ENCODE measurements at regions not wholly inside any gene's neighbourhood (a gene's known extent, or its start where the extent isn't known, plus 50 kb on each side); places are given as distances from the start of the nearest gene placed in this dataset.

- Histone ChIP-seq H3K36me3 (ENCODE audit: control insufficient read depth, insufficient read depth, low read length) (no peaks in the 10 kb centered on the region), H3K27ac (ENCODE audit: low read length) (no peak overlapping the region), H3K4me1 (ENCODE audit: control insufficient read depth, insufficient read depth, low read length) (no peaks in the 10 kb centered on the region), H3K27me3 (ENCODE audit: control insufficient read depth, insufficient read depth, low read length) (no peaks in the 10 kb centered on the region), H3K9me3 (ENCODE audit: control insufficient read depth, insufficient read depth, low read depth, low read length) (0 out of 2 replicates have a peak, but pooled peaks cover 2% of the 10 kb centered on the region), H3K4me3 (ENCODE audit: low read depth in 2 of 2, low read length in 2 of 2) (no peak overlapping the region)
- no peak for TF ChIP-seq POLR2AphosphoS5 (IDR thresholded peaks at IDR 0.05; ENCODE audit: low read depth, low read length)
- no peak for TF ChIP-seq SIN3A (IDR thresholded peaks at IDR 0.05; ENCODE audit: borderline replicate concordance, insufficient read depth, low read depth, low read length)
- TF ChIP-seq TCF7L2 (IDR thresholded peaks at IDR 0.05; ENCODE audit: low read depth, low read length): no peak
- no peak for TF ChIP-seq CTCF (IDR thresholded peaks at IDR 0.05)
- TF ChIP-seq, protein P1, sequence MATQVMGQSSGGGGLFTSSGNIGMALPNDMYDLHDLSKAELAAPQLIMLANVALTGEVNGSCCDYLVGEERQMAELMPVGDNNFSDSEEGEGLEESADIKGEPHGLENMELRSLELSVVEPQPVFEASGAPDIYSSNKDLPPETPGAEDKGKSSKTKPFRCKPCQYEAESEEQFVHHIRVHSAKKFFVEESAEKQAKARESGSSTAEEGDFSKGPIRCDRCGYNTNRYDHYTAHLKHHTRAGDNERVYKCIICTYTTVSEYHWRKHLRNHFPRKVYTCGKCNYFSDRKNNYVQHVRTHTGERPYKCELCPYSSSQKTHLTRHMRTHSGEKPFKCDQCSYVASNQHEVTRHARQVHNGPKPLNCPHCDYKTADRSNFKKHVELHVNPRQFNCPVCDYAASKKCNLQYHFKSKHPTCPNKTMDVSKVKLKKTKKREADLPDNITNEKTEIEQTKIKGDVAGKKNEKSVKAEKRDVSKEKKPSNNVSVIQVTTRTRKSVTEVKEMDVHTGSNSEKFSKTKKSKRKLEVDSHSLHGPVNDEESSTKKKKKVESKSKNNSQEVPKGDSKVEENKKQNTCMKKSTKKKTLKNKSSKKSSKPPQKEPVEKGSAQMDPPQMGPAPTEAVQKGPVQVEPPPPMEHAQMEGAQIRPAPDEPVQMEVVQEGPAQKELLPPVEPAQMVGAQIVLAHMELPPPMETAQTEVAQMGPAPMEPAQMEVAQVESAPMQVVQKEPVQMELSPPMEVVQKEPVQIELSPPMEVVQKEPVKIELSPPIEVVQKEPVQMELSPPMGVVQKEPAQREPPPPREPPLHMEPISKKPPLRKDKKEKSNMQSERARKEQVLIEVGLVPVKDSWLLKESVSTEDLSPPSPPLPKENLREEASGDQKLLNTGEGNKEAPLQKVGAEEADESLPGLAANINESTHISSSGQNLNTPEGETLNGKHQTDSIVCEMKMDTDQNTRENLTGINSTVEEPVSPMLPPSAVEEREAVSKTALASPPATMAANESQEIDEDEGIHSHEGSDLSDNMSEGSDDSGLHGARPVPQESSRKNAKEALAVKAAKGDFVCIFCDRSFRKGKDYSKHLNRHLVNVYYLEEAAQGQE (IDR thresholded peaks at IDR 0.05; ENCODE audit: insufficient read depth in 1 of 2, low read depth in 2 of 2, low read length in 1 of 2): no peak
- in situ Hi-C loops (cut with HindIII; ENCODE audit: low pct_unique_long_range_greater_than_20kb, low sequenced_read_pairs) (no loop called here), intact Hi-C loops (cut with micrococcal nuclease; ENCODE audit: unreplicated experiment) (loop anchor here (10.0 kb wide), 1 partner anchor 57 kb away; no protein-coding TSS in a partner anchor)
- CTCF ChIA-PET: no interaction called here
- POLR2A ChIA-PET: no interaction called here
- ATAC-seq: no peak
- BruUV-seq (replicated peaks): no TSS peak
- DNase-seq (ENCODE audit: low read depth, low spot score): no peak
These were observed 118.9 kb downstream of the OTUD1 start for GRCh38 chr10:23557777-23558176.

GRCh38 chr10:23558361-23558799 lies 119.5 kb downstream of the OTUD1 start:
- in situ Hi-C loops (cut with HindIII; ENCODE audit: low pct_unique_long_range_greater_than_20kb, low sequenced_read_pairs): no loop called here
- BruUV-seq (replicated peaks): no TSS peak
- Histone ChIP-seq H3K4me3 (ENCODE audit: low read depth in 2 of 2, low read length in 2 of 2) (no peak overlapping the region), H3K27ac (ENCODE audit: low read length) (no peak overlapping the region), H3K9me3 (ENCODE audit: control insufficient read depth, insufficient read depth, low read depth, low read length) (0 out of 2 replicates have a peak, but pooled peaks cover 2% of the 10 kb centered on the region), H3K36me3 (ENCODE audit: control insufficient read depth, insufficient read depth, low read length) (no peaks in the 10 kb centered on the region), H3K4me1 (ENCODE audit: control insufficient read depth, insufficient read depth, low read length) (no peaks in the 10 kb centered on the region), H3K27me3 (ENCODE audit: control insufficient read depth, insufficient read depth, low read length) (no peaks in the 10 kb centered on the region)
- ChIA-PET POLR2A (interaction anchor here (0.7 kb wide), 1 partner anchor 80 kb away, joined by 3 read pairs; no protein-coding TSS in a partner anchor), CTCF (no interaction called here)
- ATAC-seq (no peak), DNase-seq (ENCODE audit: low read depth, low spot score) (no peak)
- TF ChIP-seq SIN3A (IDR thresholded peaks at IDR 0.05; ENCODE audit: borderline replicate concordance, insufficient read depth, low read depth, low read length) (no peak), POLR2AphosphoS5 (IDR thresholded peaks at IDR 0.05; ENCODE audit: low read depth, low read length) (no peak), CTCF (IDR thresholded peaks at IDR 0.05) (no peak), TCF7L2 (IDR thresholded peaks at IDR 0.05; ENCODE audit: low read depth, low read length) (no peak)
- TF ChIP-seq, protein P1 (IDR thresholded peaks at IDR 0.05; ENCODE audit: insufficient read depth in 1 of 2, low read depth in 2 of 2, low read length in 1 of 2): no peak
- intact Hi-C loops (cut with micrococcal nuclease; ENCODE audit: unreplicated experiment): loop anchor here (10.0 kb wide), 1 partner anchor 56 kb away; no protein-coding TSS in a partner anchor
